M059J (cell line): ENCODE measurements at regions not wholly inside any gene's neighbourhood (a gene's known extent, or its start where the extent isn't known, plus 50 kb on each side); places are given as distances from the start of the nearest gene placed in this dataset.
"Not testable (repeated sequence)": the region's sequence is repeated elsewhere in the genome, so short reads cannot be mapped to it uniquely, and the experiment has no call there.

Source experiments
- DNase-seq: peaks from one replicate; pipeline ENCODE4 v3.0.0-alpha.2; 2012; ENCODE audit warnings: low read depth

DNA sequence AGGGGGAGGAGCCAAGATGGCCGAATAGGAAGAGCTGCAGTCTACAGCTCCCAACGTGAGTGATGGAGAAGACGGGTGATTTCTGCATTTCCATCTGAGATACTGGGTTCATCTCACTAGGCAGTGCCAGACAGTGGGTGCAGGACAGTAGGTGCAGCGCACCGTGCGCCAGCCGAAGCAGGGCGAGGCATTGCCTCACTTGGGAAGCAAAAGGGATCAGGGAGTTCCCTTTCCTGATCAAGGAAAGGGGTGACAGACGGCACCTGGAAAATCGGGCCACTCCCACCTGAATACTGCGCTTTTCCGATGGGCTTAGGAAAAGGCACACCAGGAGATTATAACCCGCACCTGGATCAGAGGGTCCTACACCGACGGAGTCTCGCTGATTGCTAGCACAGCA lies 121.1 kb upstream of the SESTD1 start:
- not testable (repeated sequence) for DNase-seq

DNA sequence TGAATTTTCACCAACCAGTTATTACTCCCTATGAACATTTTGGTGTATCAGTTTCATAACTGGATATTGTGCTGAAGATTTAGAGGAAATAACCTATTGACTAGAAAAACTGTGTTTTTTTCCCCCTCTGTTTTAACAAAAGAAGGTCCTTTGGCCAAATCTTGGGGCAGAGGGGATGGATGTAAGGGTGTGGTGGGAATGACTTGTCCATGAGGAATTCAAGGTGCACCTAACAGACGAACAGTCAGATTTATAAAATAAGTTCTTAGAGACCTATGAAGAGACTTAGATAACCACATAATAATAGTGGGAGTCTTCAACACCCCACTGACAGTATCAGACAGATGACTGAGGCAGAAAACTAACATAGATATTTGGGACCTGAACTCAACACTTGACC lies 119.3 kb upstream of the SESTD1 start:
- no peak for DNase-seq

DNA sequence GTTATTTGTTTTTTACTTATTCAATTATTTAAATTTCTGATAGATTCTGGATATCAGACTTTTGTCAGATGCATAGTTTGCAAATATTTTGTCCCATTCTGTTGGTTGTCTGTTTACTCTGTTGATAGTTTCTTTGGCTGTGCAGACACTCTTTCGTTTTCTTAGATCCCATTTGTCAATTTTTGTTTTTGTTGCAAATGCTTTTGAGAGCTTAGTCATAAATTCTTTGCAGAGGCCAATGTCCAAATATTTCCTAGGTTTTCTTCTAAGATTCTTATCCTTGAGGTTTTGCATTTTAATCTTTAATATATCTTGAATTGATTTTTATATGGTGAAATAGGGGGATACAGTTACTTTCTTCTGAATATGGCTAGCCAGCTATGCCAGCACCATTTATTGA lies 112.7 kb upstream of the SESTD1 start:
- DNase-seq, result peak; percentile 24

DNA sequence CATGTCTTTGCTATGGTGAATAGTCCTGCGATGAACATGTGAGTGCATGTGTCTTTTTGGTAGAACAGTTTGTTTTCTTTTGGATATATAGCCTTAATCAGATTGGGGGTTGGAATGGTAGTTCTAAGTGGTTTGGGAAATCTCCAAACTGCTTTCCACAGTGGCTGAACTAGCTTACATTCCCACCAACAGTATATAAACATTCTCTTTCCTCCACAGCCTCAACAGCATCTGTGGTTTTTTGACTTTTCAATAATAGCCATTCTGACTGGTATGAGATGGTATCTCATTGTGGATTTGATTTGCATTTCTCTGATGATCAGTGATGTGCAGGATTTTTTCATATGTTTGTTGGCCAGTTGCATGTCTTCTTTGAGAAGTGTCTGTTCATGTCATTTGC lies 112.2 kb upstream of the SESTD1 start:
- DNase-seq, result peak; percentile 65

DNA sequence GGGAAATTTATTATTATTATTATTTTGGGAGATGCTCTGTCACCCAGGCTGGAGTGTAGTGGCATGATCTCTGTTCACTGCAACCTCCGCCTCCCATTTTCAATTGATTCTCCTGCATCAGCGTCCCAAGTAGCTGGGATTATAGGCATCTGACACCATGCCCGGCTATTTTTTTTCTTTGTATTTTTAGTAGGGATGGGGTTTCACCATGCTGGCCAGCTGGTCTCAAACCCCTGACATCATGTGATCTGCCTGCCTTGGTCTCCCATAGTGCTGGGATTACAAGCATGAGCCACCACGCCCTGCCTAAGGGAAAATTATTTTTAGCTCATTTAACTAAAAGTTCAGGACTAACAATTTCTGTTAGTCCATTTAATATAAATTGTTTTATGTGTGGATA lies 109.2 kb upstream of the SESTD1 start:
- no peak for DNase-seq

DNA sequence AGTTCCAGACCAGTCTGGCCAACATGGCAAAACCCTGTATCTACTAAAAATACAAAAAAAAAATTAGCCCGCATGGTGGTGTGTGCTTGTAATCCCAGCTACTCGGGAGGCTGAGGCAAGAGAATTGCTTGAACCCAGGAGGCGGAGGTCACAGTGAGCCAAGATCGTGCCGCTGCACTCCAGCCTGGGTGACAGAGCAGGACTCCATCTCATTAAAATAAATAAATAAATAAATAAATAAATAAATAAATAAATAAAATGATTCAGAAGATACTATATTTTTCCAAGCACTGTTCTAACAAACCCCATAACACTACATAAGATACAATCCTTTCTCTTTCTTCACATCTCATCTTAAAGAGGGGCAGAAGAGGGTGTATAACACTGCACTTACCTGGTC lies 100.9 kb upstream of the SESTD1 start:
- DNase-seq, result not testable (repeated sequence)

DNA sequence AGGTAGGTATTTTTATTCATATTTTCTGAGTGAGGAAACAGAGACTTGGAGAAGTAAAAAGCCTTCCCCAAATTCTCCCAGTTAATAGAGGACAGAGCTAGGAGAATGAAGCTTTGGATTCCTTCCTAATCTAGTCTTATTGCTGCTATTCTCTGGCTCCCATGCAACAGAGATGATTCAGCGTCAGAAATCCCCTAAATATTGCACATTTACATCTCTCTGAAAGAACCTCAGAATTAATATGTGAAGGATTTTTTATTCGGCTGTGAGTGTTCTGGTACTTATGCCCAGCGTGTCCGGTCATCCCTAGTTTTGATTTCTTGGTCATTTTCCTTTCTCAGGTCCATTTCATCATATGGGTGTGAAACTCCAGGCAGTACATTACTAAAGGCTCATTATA lies 91.2 kb upstream of the SESTD1 start:
- DNase-seq, result peak; percentile 3

DNA sequence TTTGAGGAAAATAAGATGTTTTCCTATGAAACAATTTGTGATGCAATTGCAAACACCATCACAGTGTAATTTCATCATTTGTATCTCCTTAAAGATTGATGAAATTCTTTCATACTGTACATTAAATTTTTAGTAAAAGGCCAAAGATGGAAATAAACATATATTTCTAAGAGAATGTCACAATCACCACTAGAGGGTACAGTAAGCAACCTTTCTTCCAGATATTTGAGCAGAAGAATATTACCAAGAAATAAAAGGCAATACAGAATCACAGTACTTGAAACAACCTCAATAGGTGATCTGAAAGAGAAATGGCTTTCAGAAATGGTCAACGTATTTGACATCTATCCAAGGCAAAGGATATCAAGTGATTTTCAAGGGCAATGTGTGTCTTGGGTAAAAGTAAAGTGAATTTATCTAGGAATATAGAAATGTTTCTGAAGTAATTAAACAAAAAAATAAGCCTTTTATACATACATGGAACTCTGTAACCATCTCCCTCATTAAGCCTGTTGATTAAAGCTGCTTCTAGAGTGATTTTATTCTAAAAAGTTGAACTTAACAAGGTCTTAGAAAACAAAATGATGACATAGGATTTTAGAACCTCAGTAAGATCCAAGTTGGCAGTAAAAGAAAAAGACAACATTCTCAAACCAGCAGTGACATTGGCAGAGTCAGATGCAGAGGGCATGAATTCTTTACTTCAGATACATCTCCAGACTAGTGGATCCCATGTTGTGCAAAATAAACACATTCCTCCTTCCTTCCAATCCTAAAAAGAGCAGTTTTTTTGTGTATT lies 90.3 kb upstream of the SESTD1 start:
- no peak for DNase-seq

DNA sequence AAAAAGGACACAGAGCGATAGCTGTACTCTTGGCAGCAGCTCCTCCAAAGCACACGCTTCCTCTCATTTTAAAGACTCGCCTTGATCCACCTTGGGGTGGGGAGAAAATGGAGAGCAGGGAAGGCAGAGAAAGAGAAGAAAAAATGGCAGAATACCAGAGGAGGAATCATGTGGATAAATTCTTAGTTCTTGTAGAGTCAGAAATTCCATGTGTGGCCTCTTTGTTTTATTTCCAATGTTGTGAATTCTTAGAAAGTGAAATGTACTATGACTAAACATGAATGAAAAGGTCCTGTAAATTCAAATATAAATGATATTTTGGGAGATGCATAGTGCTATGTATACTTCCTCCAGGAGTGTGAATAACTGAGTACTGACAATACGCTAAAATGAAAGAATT lies 89.7 kb upstream of the SESTD1 start:
- DNase-seq, result no peak

DNA sequence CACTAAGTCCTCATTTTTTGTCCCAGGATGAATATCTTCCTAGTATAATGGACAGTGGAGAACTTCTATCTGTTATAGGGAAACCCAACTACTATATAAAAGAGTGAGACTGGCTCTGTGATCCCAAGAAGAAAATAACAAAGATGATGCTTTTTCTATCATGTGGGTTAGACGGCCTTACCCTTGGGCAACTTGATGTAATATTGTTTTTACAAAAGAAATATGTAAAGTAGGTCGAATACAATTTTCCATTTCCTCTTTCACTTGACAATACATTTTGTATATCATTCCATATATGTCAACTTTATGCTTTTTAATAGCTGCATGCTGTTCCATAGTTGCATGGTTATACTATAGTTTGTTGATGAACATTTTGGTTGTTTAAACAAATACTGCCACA lies 87.5 kb upstream of the SESTD1 start:
- DNase-seq, result no peak

DNA sequence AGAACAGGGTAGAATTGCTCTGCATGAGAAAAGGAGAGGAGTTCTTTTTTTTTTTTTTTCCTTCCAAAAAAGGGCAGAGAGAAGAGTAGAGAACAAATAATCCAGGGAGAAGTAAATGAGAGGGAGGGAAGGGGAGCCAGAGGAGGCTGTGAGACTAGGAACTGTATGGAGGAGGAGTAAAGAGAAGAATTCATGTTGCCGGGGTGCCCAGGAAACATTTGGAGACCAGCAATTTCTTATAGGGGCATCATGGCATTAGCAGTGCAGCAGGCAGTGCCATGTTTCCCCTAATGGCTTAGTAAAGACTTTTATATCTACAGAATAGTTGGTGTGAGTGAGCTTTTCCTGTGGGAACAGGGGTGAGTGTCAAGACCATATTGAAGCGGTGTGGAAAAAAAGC lies 86.4 kb upstream of the SESTD1 start:
- no peak for DNase-seq

DNA sequence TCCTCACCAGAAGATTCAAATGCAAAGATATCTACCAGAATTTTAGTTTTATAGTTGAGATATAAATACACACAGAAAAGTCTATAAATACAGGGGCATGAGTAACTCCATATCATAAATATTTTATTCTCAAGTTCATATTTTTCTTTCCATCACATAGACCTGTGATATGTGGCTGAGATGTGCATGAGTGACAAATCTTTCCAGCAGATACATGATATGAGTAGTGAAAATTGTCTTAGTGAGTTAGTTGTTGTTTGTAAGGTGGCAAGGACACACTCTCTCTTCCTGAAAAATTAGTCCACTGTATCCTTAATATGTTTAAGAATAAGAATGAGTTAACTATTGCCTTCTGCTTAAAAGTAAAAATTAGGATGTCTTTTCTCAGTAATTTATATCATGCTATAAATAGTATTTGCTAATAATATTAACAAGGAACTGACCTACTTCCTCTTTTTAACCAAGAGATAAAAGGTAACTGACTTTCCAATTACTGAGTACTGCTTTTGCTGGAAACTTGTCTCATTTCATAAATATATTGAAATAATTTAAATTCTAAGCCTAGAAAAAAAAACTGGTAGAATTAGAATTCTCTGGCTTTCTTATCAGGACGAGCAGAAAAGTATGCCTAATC lies 85.2 kb upstream of the SESTD1 start:
- no peak for DNase-seq

DNA sequence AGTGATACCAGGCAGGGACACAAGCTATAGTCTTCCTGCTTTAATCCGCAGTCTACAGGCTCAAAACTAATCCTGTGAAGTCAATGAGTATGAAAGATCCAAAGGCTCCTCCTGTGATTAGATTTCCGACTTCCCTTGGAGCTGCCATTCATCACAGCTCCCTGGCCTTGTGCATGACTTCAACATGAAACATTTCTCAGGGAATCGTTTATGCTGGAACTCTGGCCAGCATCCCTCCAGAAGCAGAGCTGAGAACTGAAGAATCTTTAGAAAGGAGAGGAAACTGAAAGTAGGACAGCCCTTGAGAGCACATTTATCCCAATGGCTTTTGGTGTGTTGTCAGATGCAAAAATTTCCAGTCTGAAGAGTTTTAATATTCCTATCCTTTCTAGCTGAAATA lies 84.3 kb upstream of the SESTD1 start:
- DNase-seq, result peak; percentile 3

DNA sequence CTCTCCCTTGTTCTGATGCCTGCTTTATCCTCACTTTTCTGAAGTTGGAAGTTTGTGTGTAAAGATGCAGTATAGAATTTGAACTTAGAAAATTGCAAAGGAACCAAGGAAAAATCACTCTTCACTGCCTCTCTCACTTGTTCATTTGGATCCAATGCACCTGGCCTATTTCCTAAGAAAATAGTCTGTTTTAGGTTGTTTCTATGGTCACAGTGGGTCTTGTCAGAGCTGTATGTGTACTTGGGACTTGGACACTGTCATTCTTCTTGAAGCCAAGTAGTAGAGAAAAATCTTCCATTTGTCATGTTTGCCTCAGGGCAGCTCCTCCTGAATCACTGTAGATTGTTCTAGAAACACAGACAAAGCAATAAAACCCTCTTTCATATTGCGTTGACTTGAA lies 80.3 kb upstream of the SESTD1 start:
- peak; percentile 42 for DNase-seq

DNA sequence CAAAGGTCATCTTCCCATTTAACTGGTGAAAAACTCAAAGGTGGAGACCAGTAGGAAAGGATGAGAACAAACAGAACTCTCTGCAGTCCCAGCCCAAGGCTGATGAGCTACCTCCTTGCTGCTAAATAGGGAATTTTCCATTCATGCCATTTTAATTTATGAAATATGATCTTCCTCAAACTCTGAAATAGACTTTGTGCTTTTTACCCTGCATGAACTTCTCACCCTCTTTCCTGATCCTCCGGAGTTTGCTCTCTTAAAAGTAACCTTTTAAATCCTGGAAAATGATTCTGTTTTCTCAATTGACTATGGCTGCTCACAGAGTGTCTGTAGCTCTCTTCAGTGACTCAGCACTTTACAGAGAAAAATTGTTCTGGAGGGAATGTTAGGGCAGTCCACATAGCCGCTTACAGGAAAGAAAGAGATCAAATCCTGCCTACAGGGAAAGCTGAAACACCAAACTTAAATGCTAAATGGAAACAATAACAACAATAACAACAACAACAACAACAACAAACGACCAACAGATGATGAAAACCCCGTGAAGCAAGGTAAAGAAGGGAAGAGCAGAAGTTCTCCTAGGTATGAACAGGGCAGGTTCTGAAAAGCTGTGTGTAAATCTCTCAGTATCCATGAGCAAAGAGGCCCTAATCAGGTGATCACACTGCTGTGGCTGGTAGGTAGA lies 79.8 kb upstream of the SESTD1 start:
- peak; percentile 26 for DNase-seq

DNA sequence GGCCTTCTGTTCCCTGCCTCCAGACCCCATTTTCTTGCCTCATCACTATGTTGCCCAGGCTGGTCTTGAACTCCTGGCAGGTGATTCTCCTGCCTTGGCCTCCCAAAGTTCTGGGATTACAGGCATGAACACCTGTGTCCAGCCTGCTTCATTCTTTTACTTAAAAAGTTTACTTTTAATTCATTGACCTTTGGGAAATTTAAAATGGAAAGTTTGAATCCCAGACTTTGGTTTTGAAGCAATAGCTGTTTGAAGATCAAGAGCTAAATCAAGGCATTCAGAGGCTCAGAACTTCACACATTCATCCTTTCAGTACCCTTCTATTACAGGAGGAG lies 79.3 kb upstream of the SESTD1 start:
- no peak for DNase-seq

DNA sequence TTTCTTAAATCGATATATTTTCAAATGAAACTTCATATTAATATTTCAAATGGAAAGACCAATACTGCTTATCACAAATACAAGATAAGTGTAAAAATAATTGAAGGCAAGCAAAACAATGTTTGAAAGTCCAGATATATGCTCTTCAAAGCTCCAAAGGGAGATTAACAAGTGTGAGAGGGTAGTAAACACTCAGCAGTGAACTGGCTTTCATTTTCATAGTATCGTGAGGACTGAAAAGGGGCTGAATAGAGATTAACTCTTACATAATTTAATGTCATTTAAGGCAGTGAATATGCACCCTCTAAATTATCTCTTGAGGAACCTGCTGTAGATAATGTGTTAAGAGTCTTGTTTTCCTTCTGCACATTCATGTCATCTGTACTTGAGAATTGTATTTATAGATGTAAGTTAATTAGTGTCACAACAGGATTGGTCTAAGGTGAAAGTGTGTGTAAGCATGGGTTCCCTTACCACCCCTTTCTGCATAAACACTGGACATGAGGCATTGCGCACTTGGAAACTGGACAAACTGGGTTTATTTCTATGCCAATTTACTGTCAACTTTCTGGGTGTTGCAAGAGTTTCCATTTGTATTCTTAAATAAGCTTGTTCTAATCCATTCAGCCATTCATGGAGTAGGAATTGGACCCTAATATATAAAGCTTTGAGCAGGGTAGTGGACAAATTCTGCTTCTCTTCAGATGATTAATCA lies 76.7 kb upstream of the SESTD1 start:
- DNase-seq, result no peak

DNA sequence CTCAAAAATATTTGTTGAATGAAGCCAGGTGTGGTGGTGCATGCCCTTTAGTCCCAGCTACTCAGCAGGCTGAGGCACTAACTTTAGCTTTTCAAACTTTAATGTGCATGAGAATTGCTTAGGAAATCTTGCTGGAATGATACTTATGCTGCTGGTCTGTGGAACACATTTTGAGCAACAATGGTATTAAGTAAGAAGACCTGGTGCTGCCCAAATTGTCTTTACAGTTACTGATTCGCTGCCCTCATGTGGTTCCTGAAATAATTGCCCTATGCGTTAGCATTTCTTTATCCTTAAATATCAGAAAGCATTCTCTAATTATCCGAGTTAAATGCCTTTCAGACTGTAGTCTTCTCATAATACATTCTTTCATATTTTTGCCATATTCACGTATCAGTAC lies 76.0 kb upstream of the SESTD1 start:
- DNase-seq, result peak; percentile 31

DNA sequence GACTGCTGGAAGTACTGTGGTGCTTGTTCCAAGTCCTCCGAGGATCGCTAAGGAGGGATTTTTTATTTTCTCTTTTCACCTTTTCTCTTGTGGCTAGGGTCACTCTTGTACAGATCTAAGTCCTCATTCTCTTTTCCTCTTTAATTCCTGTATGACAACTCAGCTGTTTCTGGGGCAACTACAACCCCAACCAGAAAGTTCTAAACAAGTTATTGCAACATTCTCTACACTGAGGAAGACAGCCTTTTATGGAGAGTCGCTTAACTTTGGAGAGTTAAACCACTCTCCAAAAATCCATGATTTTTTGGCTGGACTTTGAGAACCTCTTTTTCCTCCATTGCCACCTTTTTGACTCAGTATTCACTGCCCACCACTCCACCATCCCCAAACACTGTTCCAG lies 74.0 kb upstream of the SESTD1 start:
- DNase-seq, result peak; percentile 31

DNA sequence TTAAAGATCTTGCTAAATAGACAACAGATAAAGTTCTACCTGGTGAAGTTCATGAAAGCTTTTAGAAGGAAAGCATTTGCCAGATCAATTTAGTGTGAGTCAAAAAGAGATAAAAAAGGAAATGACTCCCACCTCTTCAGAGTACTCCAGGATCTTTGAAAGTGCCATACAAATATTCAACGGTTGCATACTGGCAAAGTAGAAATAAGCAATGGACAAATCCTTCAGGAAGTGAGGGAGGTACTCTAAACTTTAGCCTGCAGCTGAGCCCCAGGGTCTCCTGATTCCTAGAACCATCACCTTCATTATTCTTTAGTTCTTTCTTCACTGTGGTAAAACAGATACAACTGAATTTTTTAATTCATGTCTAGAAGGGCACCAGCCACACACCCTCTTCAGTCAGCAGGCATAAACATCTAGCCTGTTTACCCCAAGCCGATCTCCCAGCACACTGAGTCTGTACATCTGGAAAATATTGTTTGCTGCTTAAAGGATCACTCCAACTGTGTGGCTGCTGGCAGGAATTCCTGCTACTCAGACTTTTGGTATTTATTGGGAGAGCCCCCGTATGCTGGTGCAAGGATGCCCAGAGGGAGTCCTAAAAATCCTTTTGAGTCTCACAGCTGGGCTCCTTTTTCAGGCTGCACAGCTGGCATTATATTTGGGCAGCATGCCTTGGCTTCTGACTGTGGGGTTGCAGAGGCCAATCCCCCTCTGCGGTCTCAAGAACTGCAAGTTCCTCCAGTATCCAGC lies 72.3 kb upstream of the SESTD1 start:
- DNase-seq, result peak; percentile 44

DNA sequence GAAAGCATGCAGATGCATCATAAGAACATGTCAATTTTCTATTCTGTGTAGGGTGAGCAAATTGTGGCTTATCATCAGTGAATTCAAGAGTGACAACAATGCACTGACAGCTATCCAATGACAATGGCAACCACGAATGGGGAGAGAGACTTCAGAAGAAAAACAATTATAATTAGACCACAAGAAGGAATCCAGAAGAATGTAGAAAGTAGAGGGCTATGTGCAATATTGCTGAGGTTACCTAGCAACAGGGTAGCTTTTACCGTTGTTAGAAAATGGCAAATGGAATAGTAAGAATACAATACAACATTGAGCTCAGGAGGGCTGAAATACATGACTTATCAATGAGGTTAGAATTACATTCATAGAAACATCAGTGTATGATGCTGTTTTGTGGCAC lies 71.1 kb upstream of the SESTD1 start:
- peak; percentile 28 for DNase-seq

DNA sequence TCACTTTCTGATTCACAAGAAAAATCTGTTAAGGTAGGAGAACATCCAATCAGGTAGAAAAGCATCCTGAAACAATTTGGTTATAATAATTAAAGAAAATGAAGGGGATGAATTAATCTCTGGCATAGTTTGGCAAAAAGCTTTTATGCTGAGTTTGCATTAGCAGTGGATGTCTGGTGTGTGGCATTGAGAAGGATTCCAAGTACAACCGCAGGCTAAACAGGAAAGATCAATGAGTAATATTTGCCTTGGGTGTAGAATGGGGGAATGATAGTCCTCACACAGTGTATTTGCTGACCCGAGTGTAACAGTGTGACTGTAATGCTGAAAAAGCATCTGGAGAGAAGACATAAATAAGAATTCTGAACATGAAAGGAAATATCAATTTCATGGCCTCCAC lies 68.3 kb upstream of the SESTD1 start:
- peak; percentile 77 for DNase-seq
